ENCODE measurements at regions not wholly inside any gene's neighbourhood (a gene's known extent, or its start where the extent isn't known, plus 50 kb on each side); places are given as distances from the start of the nearest gene placed in this dataset.

DNA sequence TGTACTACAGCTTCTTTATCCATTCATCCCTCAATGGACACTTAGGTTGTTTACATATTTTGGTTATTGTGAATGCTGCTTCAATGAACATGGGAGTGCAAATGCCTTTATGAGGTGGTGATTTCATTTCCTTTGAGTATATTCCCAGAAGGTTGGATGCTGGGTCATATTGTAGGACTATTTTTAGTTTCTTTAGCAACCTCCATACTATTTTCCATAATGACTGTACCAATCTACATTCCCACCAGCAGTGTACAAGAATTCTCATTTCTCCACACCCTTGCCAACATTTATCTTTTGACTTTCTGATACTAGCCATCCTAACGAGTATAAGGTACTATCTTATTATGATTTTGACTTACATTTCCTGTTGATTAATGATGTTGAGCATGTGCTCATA is 269.0 kb downstream of the C6orf118 start:
- Histone ChIP-seq H3K4me3 (no peak overlapping the region), H3K4me1 (no peaks in the 10 kb centered on the region), H3K36me3 (no peaks in the 10 kb centered on the region), H3K9me3 (peaks cover 0 to 4% (median 0%) of the 10 kb centered on the region in 4 donors), H3K27me3 (no peaks in the 10 kb centered on the region), H3K27ac (no peak overlapping the region)
- DNase-seq (ENCODE audit: low spot score in 2 of 2): no peak
- TF ChIP-seq, protein P1, sequence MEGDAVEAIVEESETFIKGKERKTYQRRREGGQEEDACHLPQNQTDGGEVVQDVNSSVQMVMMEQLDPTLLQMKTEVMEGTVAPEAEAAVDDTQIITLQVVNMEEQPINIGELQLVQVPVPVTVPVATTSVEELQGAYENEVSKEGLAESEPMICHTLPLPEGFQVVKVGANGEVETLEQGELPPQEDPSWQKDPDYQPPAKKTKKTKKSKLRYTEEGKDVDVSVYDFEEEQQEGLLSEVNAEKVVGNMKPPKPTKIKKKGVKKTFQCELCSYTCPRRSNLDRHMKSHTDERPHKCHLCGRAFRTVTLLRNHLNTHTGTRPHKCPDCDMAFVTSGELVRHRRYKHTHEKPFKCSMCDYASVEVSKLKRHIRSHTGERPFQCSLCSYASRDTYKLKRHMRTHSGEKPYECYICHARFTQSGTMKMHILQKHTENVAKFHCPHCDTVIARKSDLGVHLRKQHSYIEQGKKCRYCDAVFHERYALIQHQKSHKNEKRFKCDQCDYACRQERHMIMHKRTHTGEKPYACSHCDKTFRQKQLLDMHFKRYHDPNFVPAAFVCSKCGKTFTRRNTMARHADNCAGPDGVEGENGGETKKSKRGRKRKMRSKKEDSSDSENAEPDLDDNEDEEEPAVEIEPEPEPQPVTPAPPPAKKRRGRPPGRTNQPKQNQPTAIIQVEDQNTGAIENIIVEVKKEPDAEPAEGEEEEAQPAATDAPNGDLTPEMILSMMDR (IDR thresholded peaks at IDR 0.05): no peak
- no peak for TF ChIP-seq EP300 (IDR thresholded peaks at IDR 0.05)
- no peak for TF ChIP-seq POLR2A (IDR thresholded peaks at IDR 0.05)
- 90 to 91% methylated on average over 1 of the region's 1 CpG for WGBS, 2 donors

GRCh38 chr6:165034271-165034741 is 275.1 kb downstream of the C6orf118 start:
- Histone ChIP-seq H3K4me1 (no peaks in the 10 kb centered on the region), H3K4me3 (no peak overlapping the region), H3K36me3 (no peaks in the 10 kb centered on the region), H3K9me3 (no peaks in the 10 kb centered on the region), H3K27ac (no peak overlapping the region), H3K27me3 (no peaks in the 10 kb centered on the region)
- no peak for TF ChIP-seq EP300 (IDR thresholded peaks at IDR 0.05)
- TF ChIP-seq, protein P1 (IDR thresholded peaks at IDR 0.05): no peak
- 44 to 65% methylated on average over 4 of the region's 4 CpGs for whole genome bisulfite sequencing, 2 donors
- DNase-seq (ENCODE audit: low spot score in 2 of 2): no peak

GRCh38 chr6:165031502-165031901 is 277.9 kb downstream of the C6orf118 start:
- Histone ChIP-seq H3K4me3 (no peak overlapping the region), H3K36me3 (no peaks in the 10 kb centered on the region), H3K27ac (no peak overlapping the region), H3K27me3 (no peaks in the 10 kb centered on the region), H3K4me1 (no peaks in the 10 kb centered on the region), H3K9me3 (no peaks in the 10 kb centered on the region)
- 39 to 50% methylated on average over 7 of the region's 7 CpGs for WGBS, 2 donors
- DNase-seq (ENCODE audit: low spot score in 2 of 2): no peak
- TF ChIP-seq POLR2A (IDR thresholded peaks at IDR 0.05) (no peak), EP300 (IDR thresholded peaks at IDR 0.05) (no peak)
- TF ChIP-seq, protein P1 (IDR thresholded peaks at IDR 0.05): no peak

DNA sequence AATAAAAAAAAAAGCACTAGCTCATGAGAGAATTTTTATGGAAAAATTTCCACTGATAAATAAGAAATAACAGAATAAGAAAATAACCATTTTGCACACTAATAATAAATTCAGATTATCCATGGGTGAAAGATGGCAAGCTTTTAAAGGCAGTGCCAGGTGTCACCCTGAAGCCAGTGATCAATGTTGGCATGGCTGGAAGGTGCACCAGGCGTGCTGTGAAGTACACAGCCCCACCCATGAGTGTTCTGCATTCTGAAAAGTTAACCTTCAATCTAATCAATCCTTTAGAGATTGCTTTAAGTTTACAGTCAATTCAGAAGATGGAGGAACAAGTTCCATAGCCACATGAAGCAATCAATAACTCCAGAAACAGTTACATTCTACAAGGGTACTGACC is 284.4 kb downstream of the C6orf118 start:
- Histone ChIP-seq H3K27me3 (no peaks in the 10 kb centered on the region), H3K4me3 (no peak overlapping the region), H3K4me1 (no peaks in the 10 kb centered on the region), H3K36me3 (no peaks in the 10 kb centered on the region), H3K9me3 (no peaks in the 10 kb centered on the region), H3K27ac (no peak overlapping the region)
- no peak for TF ChIP-seq EP300 (IDR thresholded peaks at IDR 0.05)
- TF ChIP-seq POLR2A (IDR thresholded peaks at IDR 0.05): no peak
- TF ChIP-seq, protein P1 (IDR thresholded peaks at IDR 0.05): no peak
- DNase-seq (ENCODE audit: low spot score in 2 of 2): no peak
- WGBS, 2 donors: 58 to 77% methylated on average over 1 of the region's 1 CpG

GRCh38 chr6:165019681-165020080 is 289.7 kb downstream of the C6orf118 start:
- no peaks in the 10 kb centered on the region for H3K9me3 ChIP-seq
- no peak for DNase-seq (ENCODE audit: low spot score in 2 of 2)
- 78 to 83% methylated on average over 2 of the region's 2 CpGs for WGBS, 2 donors
- H3K4me3 ChIP-seq: no peak overlapping the region
- H3K27ac ChIP-seq: no peak overlapping the region
- TF ChIP-seq EP300 (IDR thresholded peaks at IDR 0.05): no peak
- TF ChIP-seq POLR2A (IDR thresholded peaks at IDR 0.05): no peak
- TF ChIP-seq, protein P1 (IDR thresholded peaks at IDR 0.05): no peak
- H3K4me1 ChIP-seq: no peaks in the 10 kb centered on the region
- no peaks in the 10 kb centered on the region for H3K36me3 ChIP-seq
- H3K27me3 ChIP-seq: no peaks in the 10 kb centered on the region

All from tibial nerve (tissue), 4 donors.